BLaER1 treated with 17β-estradiol and CSF1 and Interleukin-3, amounts not matched to agents 10 nM and 100 nM (cell line): ENCODE measurements at regions not wholly inside any gene's neighbourhood (a gene's known extent, or its start where the extent isn't known, plus 50 kb on each side); places are given as distances from the start of the nearest gene placed in this dataset.

ENCODE experiments used
- H3K27ac ChIP-seq, 11 experiments: shearing (Covaris generic); formaldehyde crosslinking; 2 replicates each; pipeline ENCODE4 v1.8.1; 2022
- H3K27me3 ChIP-seq, 11 experiments: shearing (Covaris generic); formaldehyde crosslinking; 2 replicates each; pipeline ENCODE4 v1.8.1; 2022
- H3K36me3 ChIP-seq, 11 experiments: shearing (Covaris generic); formaldehyde crosslinking; 2 replicates each; pipeline ENCODE4 v1.8.1; 2022
- H3K4me1 ChIP-seq, 10 experiments: shearing (Covaris generic); formaldehyde crosslinking; 2 replicates each; pipeline ENCODE4 v1.8.1; 2022
- H3K4me2 ChIP-seq, 11 experiments: shearing (Covaris generic); formaldehyde crosslinking; 2 replicates each; pipeline ENCODE4 v1.8.1; 2022
- H3K4me3 ChIP-seq, 10 experiments: shearing (Covaris generic); formaldehyde crosslinking; 2 replicates each; pipeline ENCODE4 v1.8.1; 2022
- H3K9ac ChIP-seq, 11 experiments: shearing (Covaris generic); formaldehyde crosslinking; 2 replicates each; pipeline ENCODE4 v1.8.1; 2022
- H3K9me3 ChIP-seq, 11 experiments: shearing (Covaris generic); formaldehyde crosslinking; replicated peaks in 1 of 11; 2 replicates each; pipeline ENCODE4 v1.8.1; 2022
- H4K20me1 ChIP-seq, 11 experiments: shearing (Covaris generic); formaldehyde crosslinking; 2 replicates each; pipeline ENCODE4 v1.8.1; 2022
- Cebpa-rat ChIP-seq, 11 experiments: shearing (Covaris generic); IDR thresholded peaks; 2 replicates each; pipeline ENCODE4 v1.8.1; 2022

DNA sequence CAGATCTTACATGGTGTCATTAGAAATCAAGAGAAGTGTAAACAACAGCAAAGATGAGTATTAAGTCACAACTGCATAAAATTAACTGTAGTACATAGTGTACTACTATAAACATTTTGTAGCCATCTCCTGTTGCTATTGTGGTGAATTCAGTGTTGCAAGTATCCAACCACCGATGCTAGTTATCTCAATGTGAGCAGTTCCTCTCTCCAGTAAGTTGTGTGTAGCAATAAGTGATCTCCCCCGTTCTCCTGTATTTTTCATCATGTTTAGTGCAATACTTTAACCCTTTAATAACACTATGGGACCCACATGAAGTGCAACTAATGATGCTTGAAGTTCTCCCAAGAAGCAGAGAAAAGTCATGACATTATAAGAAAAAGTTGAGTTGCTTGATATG lies 264.7 kb upstream of the KCNH8 start:
- no peak overlapping the region for H3K27ac ChIP-seq

DNA sequence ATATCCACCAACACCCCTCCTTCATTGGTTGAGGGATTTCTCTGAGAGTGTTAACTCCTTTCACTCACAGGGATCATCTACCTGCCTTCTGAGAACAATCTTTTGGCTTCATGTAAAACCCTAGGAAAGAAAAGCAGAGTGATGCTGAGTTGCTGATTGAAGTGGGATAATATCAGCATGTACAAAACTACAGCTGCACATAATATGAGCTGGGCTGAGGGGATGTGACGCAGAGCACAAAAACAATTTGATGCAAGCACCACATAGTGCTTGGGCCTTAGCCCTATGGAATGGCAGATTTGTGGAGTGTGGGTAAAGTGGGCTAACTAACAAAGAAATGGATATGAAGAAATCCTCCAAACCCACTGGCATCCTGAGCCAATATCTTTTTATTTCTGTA lies 267.6 kb upstream of the KCNH8 start:
- Histone ChIP-seq H3K27me3 (no peaks in the 10 kb centered on the region), H3K27ac (no peak overlapping the region), H3K4me2 (no peak overlapping the region), H3K9me3 (peaks cover 0 to 11% (median 0%) of the 10 kb centered on the region in 11 experiments; a peak in 5 of 22 replicates), H4K20me1 (no peaks in the 10 kb centered on the region), H3K36me3 (no peaks in the 10 kb centered on the region), H3K4me1 (peaks cover 0 to 7% (median 4%) of the 10 kb centered on the region in 10 experiments; a peak in 15 of 20 replicates), H3K9ac (no peak overlapping the region), H3K4me3 (no peak overlapping the region)
- no peak for TF ChIP-seq Cebpa-rat (IDR thresholded peaks at IDR 0.05)

More for the DNA sequence above, 264.7 kb upstream of the KCNH8 start:
- Histone ChIP-seq H3K36me3 (no peaks in the 10 kb centered on the region), H3K4me3 (no peak overlapping the region), H3K27me3 (no peaks in the 10 kb centered on the region), H3K4me1 (peaks cover 0 to 24% (median 15%) of the 10 kb centered on the region in 10 experiments; a peak in 15 of 20 replicates), H3K9me3 (peaks cover 0 to 11% (median 0%) of the 10 kb centered on the region in 11 experiments; a peak in 5 of 22 replicates), H3K9ac (no peak overlapping the region), H3K4me2 (no peak overlapping the region), H4K20me1 (no peaks in the 10 kb centered on the region)
- TF ChIP-seq Cebpa-rat (IDR thresholded peaks at IDR 0.05): no peak

DNA sequence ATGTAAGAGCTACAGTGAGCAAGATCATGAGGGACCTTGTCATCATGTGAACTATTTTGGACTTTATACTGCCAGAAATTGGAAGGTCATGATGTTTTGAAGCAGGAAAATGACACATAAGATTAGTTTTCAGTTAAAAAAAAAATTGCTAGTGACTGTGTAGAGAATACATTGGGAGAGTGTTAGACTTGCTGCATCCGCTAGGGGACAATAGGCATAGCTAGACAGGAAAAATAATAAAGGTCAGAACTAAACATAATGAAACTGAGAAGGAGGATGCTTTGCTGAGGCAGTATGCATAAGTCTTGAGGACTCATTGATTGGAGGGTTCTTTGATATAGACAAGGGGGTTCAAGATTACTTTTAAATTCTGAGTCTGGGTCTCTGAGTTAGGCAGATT lies 275.8 kb upstream of the KCNH8 start:
- Histone ChIP-seq H3K36me3 (no peaks in the 10 kb centered on the region), H3K9me3 (no peaks in the 10 kb centered on the region), H3K4me2 (no peak overlapping the region), H3K27me3 (no peaks in the 10 kb centered on the region), H3K4me1 (no peaks in the 10 kb centered on the region), H3K4me3 (no peak overlapping the region), H4K20me1 (no peaks in the 10 kb centered on the region), H3K9ac (no peak overlapping the region), H3K27ac (no peak overlapping the region)
- TF ChIP-seq Cebpa-rat (IDR thresholded peaks at IDR 0.05): no peak

DNA sequence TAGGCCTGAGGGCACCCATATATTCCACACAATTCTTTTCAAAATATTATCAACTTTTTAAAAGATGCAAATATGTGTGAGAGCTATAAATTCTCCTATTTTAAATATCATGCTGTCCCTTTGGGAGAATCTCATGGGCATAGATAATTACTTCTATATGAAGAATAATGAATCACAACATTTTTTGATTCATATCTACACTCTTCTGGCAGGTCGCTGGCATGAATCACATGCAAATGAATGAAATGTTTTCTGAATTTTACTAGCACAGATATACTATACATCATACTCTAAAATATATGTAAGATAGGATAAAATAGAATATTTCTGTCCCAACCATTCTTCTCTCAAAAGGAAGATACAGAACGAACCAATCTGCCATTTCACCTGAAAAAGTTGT lies 277.7 kb upstream of the KCNH8 start:
- H3K27me3 ChIP-seq: no peaks in the 10 kb centered on the region

GRCh38 chr3:18870074-18870640 lies 278.2 kb upstream of the KCNH8 start:
- no peak for TF ChIP-seq Cebpa-rat (IDR thresholded peaks at IDR 0.05)
- no peaks in the 10 kb centered on the region for H3K36me3 ChIP-seq
- H3K9me3 ChIP-seq: no peaks in the 10 kb centered on the region
- no peak overlapping the region for H3K27ac ChIP-seq
- H4K20me1 ChIP-seq: no peaks in the 10 kb centered on the region
- no peak overlapping the region for H3K9ac ChIP-seq
- H3K27me3 ChIP-seq: no peaks in the 10 kb centered on the region
- H3K4me3 ChIP-seq: no peak overlapping the region
- H3K4me1 ChIP-seq: no peaks in the 10 kb centered on the region
- H3K4me2 ChIP-seq: no peak overlapping the region

More for the DNA sequence above, 277.7 kb upstream of the KCNH8 start:
- H3K9me3 ChIP-seq: no peaks in the 10 kb centered on the region
- no peak overlapping the region for H3K4me2 ChIP-seq
- no peaks in the 10 kb centered on the region for H4K20me1 ChIP-seq
- no peak for TF ChIP-seq Cebpa-rat (IDR thresholded peaks at IDR 0.05)
- no peaks in the 10 kb centered on the region for H3K36me3 ChIP-seq
- H3K4me3 ChIP-seq: no peak overlapping the region
- no peaks in the 10 kb centered on the region for H3K4me1 ChIP-seq
- H3K9ac ChIP-seq: no peak overlapping the region
- H3K27ac ChIP-seq: no peak overlapping the region

- Histone ChIP-seq H3K4me3 (no peak overlapping the region), H3K27ac (no peak overlapping the region), H3K4me2 (no peak overlapping the region), H3K9ac (no peak overlapping the region), H4K20me1 (no peaks in the 10 kb centered on the region), H3K9me3 (no peaks in the 10 kb centered on the region), H3K4me1 (no peaks in the 10 kb centered on the region), H3K36me3 (no peaks in the 10 kb centered on the region), H3K27me3 (no peaks in the 10 kb centered on the region)
- TF ChIP-seq Cebpa-rat (IDR thresholded peaks at IDR 0.05): no peak
Measured at GRCh38 chr3:18868911-18869689, 279.2 kb upstream of the KCNH8 start.

- no peak for TF ChIP-seq Cebpa-rat (IDR thresholded peaks at IDR 0.05)
- no peak overlapping the region for H3K27ac ChIP-seq
- no peaks in the 10 kb centered on the region for H4K20me1 ChIP-seq
- no peaks in the 10 kb centered on the region for H3K27me3 ChIP-seq
- H3K4me3 ChIP-seq: no peak overlapping the region
- H3K4me2 ChIP-seq: no peak overlapping the region
- no peaks in the 10 kb centered on the region for H3K9me3 ChIP-seq
- H3K36me3 ChIP-seq: no peaks in the 10 kb centered on the region
- H3K9ac ChIP-seq: no peak overlapping the region
- H3K4me1 ChIP-seq: no peaks in the 10 kb centered on the region
Measured at GRCh38 chr3:18866899-18867298, 281.4 kb upstream of the KCNH8 start.

DNA sequence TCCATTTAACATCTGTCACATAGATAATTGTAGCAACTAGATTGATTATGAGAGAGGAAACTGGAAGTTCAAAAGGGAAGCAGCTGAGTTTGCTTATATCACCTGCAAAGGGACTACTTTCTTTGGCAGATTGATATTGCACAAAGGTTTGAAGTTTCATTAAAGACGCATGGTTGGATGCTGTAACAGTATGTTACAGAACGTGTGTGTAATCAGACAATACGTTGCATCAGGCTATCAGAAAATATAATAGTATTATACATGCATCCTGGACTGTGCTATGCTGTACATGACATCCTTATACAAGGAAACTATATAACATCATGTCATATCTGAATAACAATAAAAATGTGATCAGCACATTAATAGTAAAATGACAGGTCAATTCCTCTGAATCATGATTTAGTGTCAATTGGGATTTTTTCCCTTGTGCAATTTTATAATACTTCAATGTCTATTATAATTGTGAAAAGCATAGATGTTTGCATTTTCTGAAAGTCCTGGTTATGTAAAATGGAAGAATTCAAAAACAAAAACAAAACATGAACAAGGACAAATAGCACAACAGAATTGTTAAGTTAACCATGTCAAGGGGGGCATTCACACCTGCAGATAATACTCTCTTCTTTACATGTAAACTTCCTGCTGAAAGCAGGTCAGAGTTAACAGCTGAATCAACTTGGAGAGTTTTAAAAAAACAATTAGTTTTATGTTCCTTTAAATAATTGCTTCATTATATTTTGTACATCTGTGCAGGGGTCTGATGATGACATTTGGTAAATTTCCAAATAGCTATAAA lies 283.2 kb upstream of the KCNH8 start:
- H3K27ac ChIP-seq: no peak overlapping the region
- H3K4me1 ChIP-seq: no peaks in the 10 kb centered on the region
- no peak overlapping the region for H3K9ac ChIP-seq
- H3K27me3 ChIP-seq: no peaks in the 10 kb centered on the region
- no peaks in the 10 kb centered on the region for H3K9me3 ChIP-seq
- no peaks in the 10 kb centered on the region for H4K20me1 ChIP-seq
- no peak for TF ChIP-seq Cebpa-rat (IDR thresholded peaks at IDR 0.05)
- H3K36me3 ChIP-seq: no peaks in the 10 kb centered on the region
- H3K4me3 ChIP-seq: no peak overlapping the region
- no peak overlapping the region for H3K4me2 ChIP-seq

DNA sequence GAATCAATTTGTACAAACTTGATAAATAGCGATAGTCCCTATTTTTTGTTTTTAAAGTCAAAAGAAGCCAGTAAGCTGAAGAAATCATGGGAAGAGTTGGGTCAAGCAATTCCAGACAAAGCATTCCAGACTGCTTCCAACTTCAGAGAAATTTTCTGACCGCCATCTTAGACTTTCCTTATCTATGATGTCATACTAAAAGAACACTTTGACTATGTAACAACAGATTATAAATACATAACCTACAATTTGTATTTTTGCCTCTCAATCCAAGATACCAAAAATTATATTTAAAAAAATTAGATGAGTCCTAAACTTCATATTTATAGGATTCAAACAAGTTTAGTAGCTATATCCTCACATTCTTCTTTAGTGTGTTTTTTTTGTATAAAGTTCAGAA lies 286.2 kb upstream of the KCNH8 start:
- Histone ChIP-seq H3K9ac (no peak overlapping the region), H3K9me3 (no peaks in the 10 kb centered on the region), H3K36me3 (no peaks in the 10 kb centered on the region), H3K27me3 (no peaks in the 10 kb centered on the region), H3K4me1 (no peaks in the 10 kb centered on the region), H3K4me3 (no peak overlapping the region), H3K4me2 (no peak overlapping the region), H4K20me1 (no peaks in the 10 kb centered on the region), H3K27ac (no peak overlapping the region)
- TF ChIP-seq Cebpa-rat (IDR thresholded peaks at IDR 0.05): no peak
